H9 (cell line): ENCODE measurements at regions not wholly inside any gene's neighbourhood (a gene's known extent, or its start where the extent isn't known, plus 50 kb on each side); places are given as distances from the start of the nearest gene placed in this dataset.

Source experiments
- DNase-seq: peaks from one replicate; pipeline ENCODE4 v3.0.0-alpha.2; 2017
- H2AFZ ChIP-seq: one replicate; pipeline ENCODE4 v1.6.1; 2013; ENCODE audit warnings: mild to moderate bottlenecking, low read length, control low read depth, moderate library complexity
- H2AK5ac ChIP-seq: 2 replicates; pipeline ENCODE4 v1.6.1; 2013; ENCODE audit warnings: low read length, control low read depth, mixed read lengths; ENCODE audit not compliant: insufficient read length
- H2BK120ac ChIP-seq: one replicate; pipeline ENCODE4 v1.6.1; 2013; ENCODE audit warnings: low read depth, mild to moderate bottlenecking, low read length, control low read depth, inconsistent platforms; ENCODE audit not compliant: poor library complexity, severe bottlenecking
- H2BK12ac ChIP-seq: 2 replicates; pipeline ENCODE4 v1.6.1; 2013; ENCODE audit warnings: low read length, control low read depth, mixed read lengths, low read depth; ENCODE audit not compliant: insufficient read length
- H2BK15ac ChIP-seq: 2 replicates; pipeline ENCODE4 v1.6.1; 2013; ENCODE audit warnings: low read depth, low read length, control low read depth
- H2BK20ac ChIP-seq: one replicate; pipeline ENCODE4 v1.6.1; 2013; ENCODE audit warnings: low read depth, mild to moderate bottlenecking, low read length, control low read depth, inconsistent platforms; ENCODE audit not compliant: poor library complexity, severe bottlenecking
- H2BK5ac ChIP-seq: 2 replicates; pipeline ENCODE4 v1.6.1; 2013; ENCODE audit warnings: low read length, control low read depth, mixed read lengths; ENCODE audit not compliant: insufficient read length
- H3K14ac ChIP-seq: 2 replicates; pipeline ENCODE4 v1.6.1; 2013; ENCODE audit warnings: low read length, control low read depth; ENCODE audit not compliant: insufficient read depth
- H3K18ac ChIP-seq: 2 replicates; pipeline ENCODE4 v1.6.1; 2013; ENCODE audit warnings: low read depth, mild to moderate bottlenecking, mixed read lengths, low read length, control low read depth; ENCODE audit not compliant: insufficient read length
- H3K23ac ChIP-seq: 2 replicates; pipeline ENCODE4 v1.6.1; 2013; ENCODE audit warnings: low read length, control low read depth, mixed read lengths, low read depth; ENCODE audit not compliant: insufficient read length
- H3K23me2 ChIP-seq: 2 replicates; pipeline ENCODE4 v1.6.1; 2013; ENCODE audit warnings: low read depth, mild to moderate bottlenecking, mixed read lengths, low read length, control low read depth; ENCODE audit not compliant: insufficient read length, poor library complexity, severe bottlenecking
- H3K27ac ChIP-seq: 2 replicates; pipeline ENCODE4 v1.5.1; 2013; ENCODE audit warnings: low read length, control low read depth, mixed read lengths, low read depth; ENCODE audit not compliant: insufficient read length
- H3K27me3 ChIP-seq: 2 replicates; pipeline ENCODE4 v1.6.1; 2013; ENCODE audit warnings: low read length, control low read depth, inconsistent platforms; ENCODE audit not compliant: insufficient read depth
- H3K4ac ChIP-seq: 2 replicates; pipeline ENCODE4 v1.6.1; 2013; ENCODE audit warnings: low read depth, mild to moderate bottlenecking, control low read depth, inconsistent platforms, low read length, moderate library complexity
- H3K4me1 ChIP-seq: 2 replicates; pipeline ENCODE4 v1.6.1; 2013; ENCODE audit warnings: low read length, control low read depth, inconsistent platforms; ENCODE audit not compliant: insufficient read depth
- H3K4me2 ChIP-seq: 2 replicates; pipeline ENCODE4 v1.6.1; 2013; ENCODE audit warnings: low read length, control low read depth, mixed read lengths; ENCODE audit not compliant: insufficient read length, insufficient read depth
- H3K56ac ChIP-seq: 2 replicates; pipeline ENCODE4 v1.6.1; 2013; ENCODE audit warnings: low read depth, mild to moderate bottlenecking, mixed read lengths, low read length, control low read depth; ENCODE audit not compliant: insufficient read length
- H3K79me1 ChIP-seq: 2 replicates; pipeline ENCODE4 v1.6.1; 2013; ENCODE audit warnings: low read depth, mild to moderate bottlenecking, moderate library complexity, low read length, control low read depth, inconsistent platforms; ENCODE audit not compliant: insufficient read depth, poor library complexity, severe bottlenecking
- H3K79me2 ChIP-seq: 2 replicates; pipeline ENCODE4 v1.6.1; 2013; ENCODE audit warnings: low read length, control low read depth, inconsistent platforms; ENCODE audit not compliant: insufficient read depth
- H3K9ac ChIP-seq: 2 replicates; pipeline ENCODE4 v1.6.1; 2013; ENCODE audit warnings: low read length, control low read depth, mixed read lengths; ENCODE audit not compliant: insufficient read length; ENCODE audit errors: extremely low read depth
- H3K9me3 ChIP-seq: one replicate; pipeline ENCODE4 v1.6.1; 2013; ENCODE audit warnings: low read depth, low read length, inconsistent platforms; ENCODE audit not compliant: control insufficient read depth
- H3T11ph ChIP-seq: one replicate; pipeline ENCODE4 v1.6.1; 2013; ENCODE audit warnings: mild to moderate bottlenecking, low read length, control low read depth, inconsistent platforms
- H4K20me1 ChIP-seq: one replicate; pipeline ENCODE4 v1.6.1; 2013; ENCODE audit not compliant: control insufficient read depth, insufficient read length, insufficient read depth
- H4K5ac ChIP-seq: 2 replicates; pipeline ENCODE4 v1.6.1; 2013; ENCODE audit warnings: low read depth, mild to moderate bottlenecking, mixed read lengths, low read length, control low read depth; ENCODE audit not compliant: insufficient read length
- H4K8ac ChIP-seq: replicated peaks from 2 replicates; pipeline ENCODE4 v1.6.1; 2013; ENCODE audit warnings: low read length, control low read depth, mixed read lengths, low read depth; ENCODE audit not compliant: insufficient read length
- H4K91ac ChIP-seq: 2 replicates; pipeline ENCODE4 v1.6.1; 2013; ENCODE audit warnings: low read depth, mild to moderate bottlenecking, moderate library complexity, mixed read lengths, low read length, control low read depth; ENCODE audit not compliant: insufficient read length
- H3K27ac Mint-ChIP-seq, 3 experiments: 2 replicates in 2 of 3; 3 replicates in 1 of 3; pipeline ENCODE4 v1.8.0; 2020 to 2021; ENCODE audit warnings: mixed read lengths in 3 of 3, mild to moderate bottlenecking in 1 of 3, moderate library complexity in 1 of 3
- H3K27me3 Mint-ChIP-seq: 2 replicates; pipeline ENCODE4 v1.8.0; 2021; ENCODE audit warnings: low read depth, mild to moderate bottlenecking, moderate library complexity, mixed read lengths
- H3K36me3 Mint-ChIP-seq, 3 experiments: 2 replicates in 2 of 3; 3 replicates in 1 of 3; pipeline ENCODE4 v1.8.0; 2020 to 2021; ENCODE audit warnings: low read depth in 3 of 3, mixed read lengths in 3 of 3; ENCODE audit not compliant: insufficient read depth in 1 of 3
- H3K4me1 Mint-ChIP-seq, 2 experiments: 2 replicates each; pipeline ENCODE4 v1.8.0; 2020; ENCODE audit warnings: mixed read lengths in 2 of 2
- H3K4me3 Mint-ChIP-seq, 2 experiments: 2 replicates in 1 of 2; 3 replicates in 1 of 2; pipeline ENCODE4 v1.8.0; 2020 to 2021; ENCODE audit warnings: mild to moderate bottlenecking in 2 of 2, mixed read lengths in 2 of 2, moderate library complexity in 1 of 2
- H3K9me3 Mint-ChIP-seq, 2 experiments: 2 replicates in 1 of 2; 3 replicates in 1 of 2; pipeline ENCODE4 v1.8.0; 2020; ENCODE audit warnings: mild to moderate bottlenecking in 2 of 2, mixed read lengths in 2 of 2, moderate library complexity in 1 of 2
- CTCF ChIP-seq: fragments of 200-600 bp; sonication (generic); conservative IDR thresholded peaks from 3 replicates; pipeline ENCODE4 v1.8.0; 2021; ENCODE audit warnings: antibody characterized with exemption, mild to moderate bottlenecking
- WGBS: extraction: QIAGEN DNeasy Blood & Tissue Kit; methylation state at CpG from one replicate; pipeline ENCODE4 v1.1.7; 2013; ENCODE audit warnings: missing lambda C conversion rate, low lambda C conversion rate, mixed read lengths; ENCODE audit not compliant: insufficient read length; ENCODE audit errors: extremely low coverage; 5-methylcytosine and 5-hydroxymethylcytosine counted together

GRCh38 chrX:123049071-123049625 lies 134.9 kb upstream of the GRIA3 start:
- DNase-seq: no peak
- H3T11ph ChIP-seq: no peak overlapping the region
- no peak overlapping the region for H2AK5ac ChIP-seq
- H4K8ac ChIP-seq: no peak overlapping the region
- H3K14ac ChIP-seq: no peak overlapping the region
- H3K4ac ChIP-seq: no peak overlapping the region
- no peak overlapping the region for H2BK5ac ChIP-seq
- H2BK20ac ChIP-seq: no peak overlapping the region
- H3K4me1 ChIP-seq: no peaks in the 10 kb centered on the region
- Mint-ChIP-seq H3K4me1 (0 out of 4 replicates have a peak, but pooled peaks cover 0 to 2% of the 10 kb centered on the region in 2 experiments), H3K36me3 (peaks cover 0 to 5% (median 0%) of the 10 kb centered on the region in 3 experiments; a peak in 3 of 7 replicates), H3K4me3 (no peak overlapping the region; a peak in 1 of 5 replicates), H3K9me3 (peaks cover 8 to 54% of the 10 kb centered on the region in 2 experiments), H3K27me3 (peaks cover 2% of the 10 kb centered on the region; the same call in 1 of the 2 replicates), H3K27ac (no peak overlapping the region)
- H2BK120ac ChIP-seq: no peak overlapping the region
- H4K20me1 ChIP-seq: no peaks in the 10 kb centered on the region
- H4K5ac ChIP-seq: no peak overlapping the region
- no peak overlapping the region for H3K18ac ChIP-seq
- peaks cover 11% of the 10 kb centered on the region for H3K9me3 ChIP-seq
- H3K9ac ChIP-seq: no peak overlapping the region
- H3K23ac ChIP-seq: no peak overlapping the region
- H3K27ac ChIP-seq: no peak overlapping the region
- no peak overlapping the region for H2BK12ac ChIP-seq
- no peaks in the 10 kb centered on the region for H3K79me1 ChIP-seq
- H4K91ac ChIP-seq: no peak overlapping the region
- H3K4me2 ChIP-seq: no peak overlapping the region
- WGBS: no CpG with 5 or more reads among the region's 3 CpGs
- TF ChIP-seq CTCF: no peak
- H3K23me2 ChIP-seq: no peaks in the 10 kb centered on the region
- H3K27me3 ChIP-seq: no peaks in the 10 kb centered on the region
- H2AFZ ChIP-seq: no peak overlapping the region
- no peaks in the 10 kb centered on the region for H3K79me2 ChIP-seq
- H3K56ac ChIP-seq: no peak overlapping the region
- H2BK15ac ChIP-seq: no peak overlapping the region
